Left kidney (tissue), 1 donor: ENCODE measurements at regions not wholly inside any gene's neighbourhood (a gene's known extent, or its start where the extent isn't known, plus 50 kb on each side); places are given as distances from the start of the nearest gene placed in this dataset.

ENCODE experiments used
- DNase-seq: peaks from one replicate; pipeline ENCODE4 v3.0.0-alpha.2; 2013

- no peak for DNase-seq
Measured at GRCh38 chr15:93268066-93268465, 179.1 kb upstream of the RGMA start.

GRCh38 chr15:93266291-93266690 lies 177.3 kb upstream of the RGMA start:
- DNase-seq: no peak

- no peak for DNase-seq
Measured at GRCh38 chr15:93265111-93265556, 176.1 kb upstream of the RGMA start.

DNA sequence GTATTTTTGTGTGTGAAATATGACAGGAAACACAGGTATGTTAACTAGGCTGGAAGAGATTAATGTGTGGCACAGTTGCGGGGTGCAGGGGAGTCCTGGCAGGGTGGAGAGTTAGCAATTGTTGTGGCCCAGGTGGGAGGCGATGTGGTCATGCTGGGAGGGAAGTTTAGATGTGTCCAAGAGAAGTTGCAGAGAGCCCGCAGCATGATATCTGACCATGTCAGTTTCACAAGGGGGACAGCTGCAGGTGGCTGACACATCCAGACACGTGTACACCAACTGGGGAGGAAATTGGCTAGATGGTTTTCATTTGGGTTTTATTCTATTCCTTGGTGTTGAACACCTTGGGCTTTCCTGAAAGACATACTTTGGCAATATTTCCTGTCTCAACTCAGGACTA lies 172.8 kb upstream of the RGMA start:
- no peak for DNase-seq

- DNase-seq: no peak
Measured at GRCh38 chr15:93257920-93258319, 168.9 kb upstream of the RGMA start.

DNA sequence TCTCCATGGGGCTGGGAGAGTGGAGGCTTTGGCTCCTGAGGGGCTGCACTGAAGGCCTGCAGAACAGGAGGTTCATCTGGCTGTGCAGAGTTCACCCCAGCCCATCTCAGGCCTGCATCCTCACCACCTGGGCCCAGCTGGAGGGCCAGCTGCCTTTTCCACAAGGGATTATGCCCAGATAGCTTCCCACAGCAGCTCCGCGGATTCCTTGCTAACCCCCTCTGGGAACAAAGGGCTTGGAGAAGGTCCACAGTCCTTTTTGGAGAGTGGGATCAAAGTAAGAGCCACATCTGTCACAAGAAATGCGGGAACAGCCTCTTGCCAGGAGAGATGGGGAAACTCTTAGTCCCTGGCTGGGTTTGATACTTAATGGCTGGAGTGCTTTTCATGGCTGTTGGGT lies 164.7 kb upstream of the RGMA start:
- no peak for DNase-seq

GRCh38 chr15:93252780-93253179 lies 163.8 kb upstream of the RGMA start:
- no peak for DNase-seq

GRCh38 chr15:93250950-93251349 lies 161.9 kb upstream of the RGMA start:
- DNase-seq: peak; percentile 41

- DNase-seq: no peak
Measured at GRCh38 chr15:93250209-93250608, 161.2 kb upstream of the RGMA start.

- no peak for DNase-seq
Measured at GRCh38 chr15:93249623-93250022, 160.6 kb upstream of the RGMA start.

- DNase-seq: no peak
Measured at GRCh38 chr15:93247466-93248121, 158.6 kb upstream of the RGMA start.

DNA sequence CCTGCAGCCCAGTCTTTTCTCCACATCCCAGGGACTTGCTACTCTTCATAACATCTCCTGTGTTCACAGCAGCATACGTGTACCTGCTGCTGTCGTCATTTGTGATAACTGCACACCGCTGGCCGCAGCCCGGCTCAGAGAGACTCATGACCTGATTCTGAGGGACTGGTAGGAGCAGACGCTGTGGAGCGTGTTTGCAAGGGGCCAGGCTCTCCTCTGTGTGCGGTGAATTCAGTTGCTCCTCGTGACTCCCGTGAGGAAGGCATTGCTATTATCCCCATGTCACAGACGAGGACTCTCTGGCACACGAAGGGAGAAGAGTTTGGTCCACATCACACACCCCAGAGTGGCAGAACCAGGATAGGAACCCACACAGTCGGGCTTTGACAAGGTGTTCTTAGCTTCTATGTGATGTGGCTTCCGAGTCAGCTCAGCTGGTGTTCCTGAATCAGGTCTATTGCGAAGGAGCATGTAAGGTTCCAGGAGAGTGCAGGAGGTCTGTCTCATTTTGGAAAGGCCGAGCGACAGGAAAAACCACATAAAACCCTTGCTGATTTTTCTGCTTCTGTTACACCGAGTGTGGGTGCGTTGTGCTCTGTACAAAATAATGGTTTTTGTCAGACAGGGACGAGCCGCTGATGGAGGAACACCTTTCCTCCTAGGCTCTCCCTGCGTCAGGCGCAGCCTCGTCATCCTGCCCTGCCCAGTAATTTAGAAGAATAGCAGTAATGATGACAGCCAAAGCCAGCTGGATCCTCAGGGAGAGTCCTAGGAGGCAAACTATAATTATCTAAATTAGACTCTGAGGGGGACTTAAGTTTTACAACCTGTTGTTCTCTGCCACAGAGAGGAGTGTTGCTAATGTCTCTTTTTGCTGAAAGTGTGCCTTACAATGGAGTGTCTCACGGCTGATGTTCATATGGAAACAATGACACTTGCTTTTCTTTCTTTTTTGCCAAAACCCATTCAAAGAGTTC lies 157.5 kb upstream of the RGMA start:
- DNase-seq: no peak

DNA sequence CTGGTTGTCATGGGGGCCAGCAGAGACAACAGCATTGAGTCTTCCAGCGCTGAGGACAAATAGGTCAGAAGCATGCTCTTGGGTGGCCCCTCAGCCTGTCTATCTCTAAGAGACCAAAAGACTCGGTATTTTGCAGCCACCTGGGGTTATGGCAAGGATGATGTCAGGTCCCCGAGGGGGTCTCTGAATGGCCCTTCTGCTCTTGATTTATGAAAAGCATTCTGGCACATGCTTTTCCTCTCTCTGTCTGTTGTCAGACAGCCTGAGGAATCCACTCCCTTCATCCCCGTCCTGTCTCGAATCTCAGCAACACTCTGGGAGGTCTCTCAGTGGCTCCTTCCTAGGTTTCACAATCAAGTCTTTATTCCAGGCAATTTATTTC lies 156.6 kb upstream of the RGMA start:
- no peak for DNase-seq

DNA sequence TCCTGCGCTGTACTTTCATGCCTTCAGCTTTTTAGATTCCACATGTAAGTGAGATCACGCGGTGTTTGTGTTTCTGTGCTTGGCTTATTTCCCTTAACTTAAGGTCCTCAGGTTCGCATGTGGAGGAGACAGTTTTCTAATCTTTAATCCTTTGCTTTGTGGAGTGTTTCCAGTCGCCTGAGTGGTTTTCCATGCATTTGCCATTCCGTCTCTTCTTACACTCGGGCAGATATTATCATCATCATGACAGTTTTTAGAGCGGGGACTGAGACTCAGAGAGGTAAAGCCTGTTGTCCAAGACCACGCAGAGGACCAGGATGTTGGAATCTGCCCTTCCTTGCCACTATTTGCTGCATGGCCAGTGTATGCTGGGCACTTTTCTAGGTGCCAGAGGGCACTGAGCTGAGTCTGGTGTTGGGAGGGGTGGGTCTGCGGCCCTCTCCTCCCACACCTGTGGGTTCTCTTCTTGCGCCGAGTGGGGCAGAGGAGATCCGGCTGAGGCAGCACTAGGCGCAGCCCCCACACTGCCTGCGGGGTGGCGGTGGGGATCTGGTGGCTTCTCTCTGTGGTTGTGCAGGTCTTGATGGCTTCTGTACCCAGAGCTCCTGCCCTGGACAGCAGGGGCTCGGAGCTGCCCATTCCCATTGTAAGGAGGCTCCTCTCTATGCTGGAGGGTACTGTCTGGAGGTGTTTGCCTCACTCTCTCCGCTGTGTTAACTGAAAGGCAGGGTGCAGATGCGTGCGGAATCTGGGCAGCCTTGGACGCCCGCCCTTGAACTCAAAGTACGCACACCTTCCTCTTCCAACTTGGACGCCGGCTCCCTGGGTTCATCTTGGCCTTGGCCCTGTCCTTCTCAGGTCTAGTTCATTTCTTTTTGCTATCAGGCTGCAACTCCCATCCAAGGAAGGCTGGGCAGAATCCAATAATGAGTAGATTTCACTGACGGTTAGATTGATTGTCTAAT lies 156.0 kb upstream of the RGMA start:
- DNase-seq: peak; percentile 38

DNA sequence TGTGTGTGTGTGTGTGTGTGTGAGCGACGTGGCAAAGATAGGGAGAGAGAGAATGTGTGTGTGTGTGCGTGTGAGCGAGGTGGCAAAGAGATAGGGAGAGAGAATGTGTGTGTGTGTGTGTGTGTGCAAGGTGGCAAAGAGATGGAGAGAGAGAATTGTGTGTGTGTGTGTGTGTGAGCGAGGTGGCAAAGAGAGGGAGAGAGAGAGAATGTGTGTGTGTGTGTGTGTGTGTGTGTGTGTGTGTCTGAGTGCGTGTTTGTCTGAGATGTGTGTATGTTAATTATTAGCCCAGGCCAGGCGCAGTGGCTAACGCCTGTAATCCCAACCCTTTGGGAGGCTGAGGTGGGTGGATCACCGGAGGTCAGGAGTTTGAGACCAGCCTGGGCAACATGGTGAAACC lies 154.6 kb upstream of the RGMA start:
- no peak for DNase-seq

- no peak for DNase-seq
Measured at GRCh38 chr15:93241696-93242585, 152.9 kb upstream of the RGMA start.

- no peak for DNase-seq
Measured at GRCh38 chr15:93239993-93240392, 151.0 kb upstream of the RGMA start.

DNA sequence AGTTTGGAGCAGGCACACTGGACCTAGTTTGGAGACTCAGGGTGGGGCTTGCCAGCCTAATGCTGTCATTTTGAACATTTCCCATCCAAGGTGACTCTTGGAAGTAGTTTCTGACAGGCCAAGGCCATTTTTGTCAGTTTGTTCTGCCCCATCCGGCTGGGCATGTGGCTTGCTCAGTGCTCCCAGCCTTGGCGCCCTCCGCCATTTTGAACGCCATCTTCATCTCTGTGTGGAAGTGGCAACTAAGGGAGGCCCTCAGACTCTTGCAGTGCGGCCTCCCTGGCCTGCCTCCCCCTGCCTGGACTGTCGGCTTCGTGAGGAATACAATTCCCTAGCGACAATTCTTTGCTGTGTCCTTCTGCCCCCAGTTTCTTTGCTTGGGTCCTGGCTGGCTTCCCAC lies 150.6 kb upstream of the RGMA start:
- no peak for DNase-seq

GRCh38 chr15:93238641-93239040 lies 149.6 kb upstream of the RGMA start:
- no peak for DNase-seq

GRCh38 chr15:93235926-93236780 lies 147.1 kb upstream of the RGMA start:
- DNase-seq: no peak
